Keratinocyte (primary cell): ENCODE measurements at regions not wholly inside any gene's neighbourhood (a gene's known extent, or its start where the extent isn't known, plus 50 kb on each side); places are given as distances from the start of the nearest gene placed in this dataset.
"Not testable (repeated sequence)": the region's sequence is repeated elsewhere in the genome, so short reads cannot be mapped to it uniquely, and the experiment has no call there.

Source experiments
- CTCF ChIP-seq, 3 experiments: IDR thresholded peaks in 1 of 3; conservative IDR thresholded peaks in 1 of 3; optimal IDR thresholded peaks in 1 of 3; 2 replicates in 2 of 3; 3 replicates in 1 of 3; pipeline versions ENCODE3 to v1.5.1; 2011; ENCODE audit warnings: low read length in 3 of 3, mild to moderate bottlenecking in 3 of 3, moderate library complexity in 2 of 3, control low read depth in 1 of 3, inconsistent platforms in 1 of 3; ENCODE audit not compliant: insufficient read depth in 2 of 3; ENCODE audit errors: extremely low read depth in 1 of 3
- EZH2 ChIP-seq: IDR thresholded peaks from one replicate; pipeline ENCODE4 v1.6.1; 2012; ENCODE audit warnings: inconsistent platforms, mild to moderate bottlenecking, low read length, moderate library complexity

GRCh38 chr12:105682821-105683220 is 352.3 kb downstream of the C12orf75 start:
- not testable (repeated sequence) for TF ChIP-seq EZH2; CTCF (optimal IDR thresholded peaks at IDR 0.05 in 1 of 3, IDR thresholded peaks at IDR 0.05 in 1 of 3, conservative IDR thresholded peaks at IDR 0.05 in 1 of 3; ENCODE audit: extremely low read depth in 1 of 3, insufficient read depth in 2 of 3, low read length in 3 of 3)
